SK-N-SH treated with all-trans-retinoic acid at 6 μM for 48 hours (cell line): ENCODE measurements at regions not wholly inside any gene's neighbourhood (a gene's known extent, or its start where the extent isn't known, plus 50 kb on each side); places are given as distances from the start of the nearest gene placed in this dataset.

Source experiments
- ARNTL ChIP-seq: fragments of 450-650 bp; formaldehyde crosslinking; IDR thresholded peaks from 2 replicates; pipeline ENCODE4 v1.5.0; 2020; ENCODE audit warnings: low read depth, mild to moderate bottlenecking, moderate library complexity, borderline replicate concordance
- ESRRG ChIP-seq: fragments of 250-450 bp; sonication (Bioruptor Pico); IDR thresholded peaks from 2 replicates; pipeline ENCODE4 v1.6.1; 2021; ENCODE audit warnings: mild to moderate bottlenecking
- PATZ1 ChIP-seq: fragments of 250-450 bp; sonication (Bioruptor Pico); IDR thresholded peaks from 2 replicates; pipeline ENCODE4 v1.8.0; 2020; ENCODE audit warnings: mild to moderate bottlenecking, moderate library complexity, borderline replicate concordance
- ZFP3 ChIP-seq: fragments of 250-450 bp; sonication (Bioruptor Pico); IDR thresholded peaks from 2 replicates; pipeline ENCODE4 v1.5.0; 2020; ENCODE audit warnings: mild to moderate bottlenecking, moderate library complexity
- ZNF8 ChIP-seq: fragments of 450-650 bp; formaldehyde crosslinking; IDR thresholded peaks from 2 replicates; pipeline ENCODE4 v1.5.0; 2020; ENCODE audit warnings: mild to moderate bottlenecking, moderate library complexity

GRCh38 chrX:87808576-87809243 is 291.1 kb downstream of the KLHL4 start:
- TF ChIP-seq ZNF8: no peak
- no peak for TF ChIP-seq ZFP3
- no peak for TF ChIP-seq ARNTL (CRISPR knock-in tag)
- TF ChIP-seq ESRRG (CRISPR knock-in tag): no peak
- no peak for TF ChIP-seq PATZ1 (CRISPR knock-in tag)
